HFF-Myc (cell line): ENCODE measurements at regions not wholly inside any gene's neighbourhood (a gene's known extent, or its start where the extent isn't known, plus 50 kb on each side); places are given as distances from the start of the nearest gene placed in this dataset.

Experiments
- DNase-seq: peaks from one replicate; pipeline ENCODE4 v3.0.0-alpha.2; 2011; ENCODE audit warnings: low read depth; ENCODE audit errors: extremely low read depth
- H3K4me3 ChIP-seq: replicated peaks from 2 replicates; pipeline ENCODE4 v1.5.1; 2011; ENCODE audit warnings: low read depth, mild to moderate bottlenecking, control low read depth, low read length
- CTCF ChIP-seq: IDR thresholded peaks from 2 replicates; pipeline ENCODE4 v1.5.1; 2012; ENCODE audit warnings: mild to moderate bottlenecking, low read depth, low read length, control low read depth; ENCODE audit errors: missing control alignments

DNA sequence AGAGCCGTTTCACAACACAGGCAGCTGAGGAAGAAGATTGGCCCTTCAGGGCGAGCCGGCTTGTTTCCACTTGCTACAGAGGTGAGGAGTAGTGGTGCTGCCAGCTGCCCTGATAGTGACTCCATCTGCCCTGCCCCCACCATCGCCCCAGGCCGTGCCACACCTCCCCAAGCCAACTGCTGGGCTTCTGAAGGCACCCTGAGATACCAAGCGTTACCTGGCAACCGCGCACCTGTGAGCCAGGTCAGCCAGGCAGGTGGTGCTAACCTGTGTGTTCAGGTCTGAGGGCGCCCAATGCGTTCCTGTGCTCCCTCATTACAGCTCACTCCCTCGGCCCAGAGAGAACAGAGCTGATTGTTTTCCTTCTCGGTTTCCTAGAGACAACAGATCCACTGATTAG, 299.1 kb upstream of the ID4 start:
- DNase-seq: no peak
- H3K4me3 ChIP-seq: no peak overlapping the region
- no peak for TF ChIP-seq CTCF

GRCh38 chr6:19547507-19547906, 289.7 kb upstream of the ID4 start:
- DNase-seq: no peak
- no peak overlapping the region for H3K4me3 ChIP-seq
- TF ChIP-seq CTCF: no peak

- no peak for DNase-seq
- TF ChIP-seq CTCF: no peak
- H3K4me3 ChIP-seq: no peak overlapping the region
These were observed 288.1 kb upstream of the ID4 start for GRCh38 chr6:19549109-19549508.

- no peak overlapping the region for H3K4me3 ChIP-seq
- no peak for DNase-seq
- no peak for TF ChIP-seq CTCF
These were observed 286.8 kb upstream of the ID4 start for GRCh38 chr6:19550380-19550779.

- TF ChIP-seq CTCF: no peak
These were observed 285.6 kb upstream of the ID4 start for GRCh38 chr6:19551611-19552010.

DNA sequence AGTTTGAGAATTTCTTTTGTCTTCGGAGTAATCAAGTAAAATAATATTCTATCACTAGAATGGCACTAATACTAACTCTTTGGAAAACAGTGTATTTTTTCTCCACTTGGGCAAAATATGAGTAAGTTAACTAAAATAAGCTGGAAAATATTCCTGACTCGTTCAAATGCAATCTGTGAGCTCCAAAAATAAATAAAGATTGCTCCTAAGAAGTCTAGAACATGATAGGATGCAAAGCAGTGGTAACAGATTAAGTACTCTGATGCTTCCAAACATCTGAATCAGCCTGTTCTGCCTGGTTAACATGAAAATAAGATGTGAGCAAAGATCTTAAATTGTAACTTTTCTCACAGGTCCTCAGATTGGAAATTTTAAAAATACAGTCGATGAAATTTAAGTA, 285.1 kb upstream of the ID4 start:
- DNase-seq: no peak
- no peak for TF ChIP-seq CTCF
- H3K4me3 ChIP-seq: no peak overlapping the region

More at GRCh38 chr6:19551611-19552010, 285.6 kb upstream of the ID4 start:
- no peak for DNase-seq
- no peak overlapping the region for H3K4me3 ChIP-seq

- no peak overlapping the region for H3K4me3 ChIP-seq
- DNase-seq: no peak
- TF ChIP-seq CTCF: no peak
These were observed 284.6 kb upstream of the ID4 start for GRCh38 chr6:19552588-19552987.
